ENCODE measurements at regions not wholly inside any gene's neighbourhood (a gene's known extent, or its start where the extent isn't known, plus 50 kb on each side); places are given as distances from the start of the nearest gene placed in this dataset.

- TF ChIP-seq, protein P1, sequence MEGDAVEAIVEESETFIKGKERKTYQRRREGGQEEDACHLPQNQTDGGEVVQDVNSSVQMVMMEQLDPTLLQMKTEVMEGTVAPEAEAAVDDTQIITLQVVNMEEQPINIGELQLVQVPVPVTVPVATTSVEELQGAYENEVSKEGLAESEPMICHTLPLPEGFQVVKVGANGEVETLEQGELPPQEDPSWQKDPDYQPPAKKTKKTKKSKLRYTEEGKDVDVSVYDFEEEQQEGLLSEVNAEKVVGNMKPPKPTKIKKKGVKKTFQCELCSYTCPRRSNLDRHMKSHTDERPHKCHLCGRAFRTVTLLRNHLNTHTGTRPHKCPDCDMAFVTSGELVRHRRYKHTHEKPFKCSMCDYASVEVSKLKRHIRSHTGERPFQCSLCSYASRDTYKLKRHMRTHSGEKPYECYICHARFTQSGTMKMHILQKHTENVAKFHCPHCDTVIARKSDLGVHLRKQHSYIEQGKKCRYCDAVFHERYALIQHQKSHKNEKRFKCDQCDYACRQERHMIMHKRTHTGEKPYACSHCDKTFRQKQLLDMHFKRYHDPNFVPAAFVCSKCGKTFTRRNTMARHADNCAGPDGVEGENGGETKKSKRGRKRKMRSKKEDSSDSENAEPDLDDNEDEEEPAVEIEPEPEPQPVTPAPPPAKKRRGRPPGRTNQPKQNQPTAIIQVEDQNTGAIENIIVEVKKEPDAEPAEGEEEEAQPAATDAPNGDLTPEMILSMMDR (conservative IDR thresholded peaks at IDR 0.05; ENCODE audit: low read depth, low read length) = no peak
- no peak for TF ChIP-seq EZH2phosphoT487 (IDR thresholded peaks at IDR 0.05; ENCODE audit: borderline replicate concordance, low read length)
These were observed 362.8 kb upstream of the TMTC1 start for GRCh38 chr12:30146561-30146960.
